A549 (cell line): ENCODE measurements at regions not wholly inside any gene's neighbourhood (a gene's known extent, or its start where the extent isn't known, plus 50 kb on each side); places are given as distances from the start of the nearest gene placed in this dataset.
A peak's percentile ranks its signal among the peaks of the same experiment; 100 is the strongest.

Experiments
- ATAC-seq, 2 experiments: fragments of 200-7000 bp in 1 of 2; fragments of >200 bp in 1 of 2; cut with Nextera tagmentation in 1 of 2; cut with Tn5 transposase in 1 of 2; 3 replicates each; pipeline versions ENCODE4 v1.8.0 to v1.9.1; 2018 to 2020; ENCODE audit warnings: mild to moderate bottlenecking in 1 of 2, moderate library complexity in 1 of 2
- CTCF ChIA-PET: fragments of 300-600 bp; sonication (Branson Sonifier 250); formaldehyde crosslinking; extraction: SDS; loops from one replicate; lab custom pipeline; 2021; ENCODE audit warnings: antibody characterized with exemption, inconsistent platforms; lab: Yijun Ruan, JAX
- POLR2A ChIA-PET: fragments of 350-600 bp; formaldehyde crosslinking; extraction: SDS; loops from one replicate; lab custom pipeline; 2021; ENCODE audit warnings: antibody characterized with exemption, inconsistent platforms; lab: Yijun Ruan, JAX
- DNase-seq, 2 experiments: peaks; one replicate each; pipeline versions ENCODE4 v3.0.0 to v3.0.0-alpha.2; 2011 to 2016; ENCODE audit warnings: low read depth in 1 of 2, low spot score in 1 of 2
- FAIRE-seq: peaks from 2 replicates; lab custom pipeline; 2011; peaks lifted over from hg19 to GRCh38; lab: Jason Lieb, UNC
- H3K27ac ChIP-seq, 2 experiments: fragments of >200 bp; sonication (Bioruptor Twin); formaldehyde crosslinking; 3 replicates each; pipeline ENCODE4 v1.5.1; 2016 to 2017
- H3K4me1 ChIP-seq: fragments of >200 bp; sonication (Bioruptor Twin); formaldehyde crosslinking; 3 replicates; pipeline ENCODE4 v1.6.1; 2016
- H3K4me2 ChIP-seq: fragments of >200 bp; sonication (Bioruptor Twin); formaldehyde crosslinking; 3 replicates; pipeline ENCODE4 v1.6.1; 2016
- H3K4me3 ChIP-seq: fragments of >200 bp; sonication (Bioruptor Twin); formaldehyde crosslinking; 3 replicates; pipeline ENCODE4 v1.5.1; 2016
- H3K9me3 ChIP-seq: fragments of >200 bp; sonication (Bioruptor Twin); formaldehyde crosslinking; 3 replicates; pipeline ENCODE4 v1.6.1; 2016
- BCL3 ChIP-seq: fragments of >200 bp; sonication (Bioruptor Twin); formaldehyde crosslinking; IDR thresholded peaks from 3 replicates; pipeline ENCODE4 v1.6.1; 2016
- BHLHE40 ChIP-seq: IDR thresholded peaks from 2 replicates; pipeline ENCODE4 v1.6.1; 2012; ENCODE audit warnings: low read depth, low read length, inconsistent platforms
- CBX8 ChIP-seq: fragments of 200-600 bp; sonication (generic); IDR thresholded peaks from 2 replicates; pipeline ENCODE4 v1.6.1; 2016
- CHD2 ChIP-seq: fragments of 150-350 bp; IDR thresholded peaks from 2 replicates; pipeline ENCODE4 v1.6.1; 2014; ENCODE audit warnings: low read length; ENCODE audit not compliant: partially characterized antibody
- CHD4 ChIP-seq: fragments of 200-600 bp; sonication (generic); IDR thresholded peaks from 2 replicates; pipeline ENCODE4 v1.6.1; 2016; ENCODE audit warnings: antibody characterized with exemption, mild to moderate bottlenecking, borderline replicate concordance
- EP300 ChIP-seq, 2 experiments: fragments of >200 bp; sonication (Bioruptor Twin); formaldehyde crosslinking; IDR thresholded peaks; 2 replicates in 1 of 2; 3 replicates in 1 of 2; pipeline ENCODE4 v1.6.1; 2016 to 2017
- FOSL2 ChIP-seq, 2 experiments: fragments of 450-650 bp in 1 of 2; fragments of >200 bp in 1 of 2; sonication (Bioruptor Twin) in 1 of 2; formaldehyde crosslinking; IDR thresholded peaks; 2 replicates each; pipeline versions ENCODE4 v1.5.0 to v1.6.1; 2016 to 2020; ENCODE audit warnings: mild to moderate bottlenecking in 1 of 2, moderate library complexity in 1 of 2
- FOXS1 ChIP-seq: fragments of 250-450 bp; sonication (Bioruptor Pico); IDR thresholded peaks from 2 replicates; pipeline ENCODE4 v1.5.0; 2020; ENCODE audit warnings: mild to moderate bottlenecking, moderate library complexity
- HEYL ChIP-seq: fragments of 250-450 bp; sonication (Bioruptor Pico); IDR thresholded peaks from 2 replicates; pipeline ENCODE4 v1.8.0; 2021; ENCODE audit warnings: mild to moderate bottlenecking, moderate library complexity
- KDM1A ChIP-seq: fragments of 200-600 bp; sonication (generic); IDR thresholded peaks from 2 replicates; pipeline ENCODE4 v1.6.1; 2016; ENCODE audit warnings: low read depth, mild to moderate bottlenecking
- KDM5A ChIP-seq: fragments of 200-600 bp; sonication (generic); IDR thresholded peaks from 2 replicates; pipeline ENCODE4 v1.6.1; 2016; ENCODE audit warnings: antibody characterized with exemption, mild to moderate bottlenecking
- MAFK ChIP-seq: fragments of 450-650 bp; IDR thresholded peaks from 2 replicates; pipeline ENCODE4 v1.6.1; 2014; ENCODE audit not compliant: partially characterized antibody
- MAX ChIP-seq: IDR thresholded peaks from 2 replicates; pipeline ENCODE4 v1.6.1; 2012
- MAZ ChIP-seq: fragments of 150-350 bp; IDR thresholded peaks from 2 replicates; pipeline ENCODE4 v1.6.1; 2014; ENCODE audit warnings: antibody characterized with exemption, low read depth, low read length, borderline replicate concordance
- MYC ChIP-seq: IDR thresholded peaks from 2 replicates; pipeline ENCODE4 v1.6.1; 2012; ENCODE audit warnings: mild to moderate bottlenecking, inconsistent platforms, low read length, improper control_type of control experiment, borderline replicate concordance
- NPAS2 ChIP-seq: fragments of 250-450 bp; sonication (Bioruptor Pico); IDR thresholded peaks from 2 replicates; pipeline ENCODE4 v1.8.0; 2022; ENCODE audit warnings: mild to moderate bottlenecking, moderate library complexity, borderline replicate concordance
- NR3C1 ChIP-seq: fragments of >200 bp; sonication (Bioruptor Twin); formaldehyde crosslinking; IDR thresholded peaks from 3 replicates; pipeline ENCODE4 v1.6.1; 2017
- PHF8 ChIP-seq: fragments of 200-600 bp; sonication (generic); IDR thresholded peaks from 2 replicates; pipeline ENCODE4 v1.6.1; 2016; ENCODE audit warnings: low read depth, mild to moderate bottlenecking, antibody characterized with exemption, moderate library complexity, borderline replicate concordance
- POLR2A ChIP-seq: IDR thresholded peaks from 2 replicates; pipeline ENCODE4 v1.6.1; 2012; ENCODE audit warnings: mild to moderate bottlenecking, low read length
- POLR2AphosphoS2 ChIP-seq: conservative IDR thresholded peaks from 2 replicates; pipeline ENCODE4 v1.6.1; 2012; ENCODE audit warnings: low read length, improper control_type of control experiment, inconsistent platforms
- RARB ChIP-seq: fragments of 250-450 bp; sonication (Bioruptor Pico); IDR thresholded peaks from 2 replicates; pipeline ENCODE4 v1.8.0; 2021; ENCODE audit warnings: mild to moderate bottlenecking, moderate library complexity
- RFX5 ChIP-seq: fragments of 450-650 bp; IDR thresholded peaks from 2 replicates; pipeline ENCODE4 v1.7.1; 2014; ENCODE audit warnings: antibody characterized with exemption, mild to moderate bottlenecking, moderate library complexity
- RNF2 ChIP-seq: fragments of 200-600 bp; sonication (generic); IDR thresholded peaks from 2 replicates; pipeline ENCODE4 v1.6.1; 2016; ENCODE audit warnings: low read depth, mild to moderate bottlenecking, antibody characterized with exemption, moderate library complexity, borderline replicate concordance
- SMC3 ChIP-seq: fragments of >200 bp; sonication (Bioruptor Twin); formaldehyde crosslinking; IDR thresholded peaks from 3 replicates; pipeline ENCODE4 v1.6.1; 2018; ENCODE audit warnings: inconsistent platforms
- SREBF2 ChIP-seq: fragments of 450-650 bp; IDR thresholded peaks from 2 replicates; pipeline ENCODE4 v1.6.1; 2014; ENCODE audit warnings: mild to moderate bottlenecking, moderate library complexity
- TFCP2L1 ChIP-seq: fragments of 250-450 bp; sonication (Bioruptor Pico); IDR thresholded peaks from 2 replicates; pipeline ENCODE4 v1.5.0; 2021; ENCODE audit warnings: mild to moderate bottlenecking
- USF2 ChIP-seq: fragments of 450-650 bp; IDR thresholded peaks from 2 replicates; pipeline ENCODE4 v1.6.1; 2014; ENCODE audit warnings: antibody characterized with exemption
- ZC3H11A ChIP-seq: fragments of 450-650 bp; IDR thresholded peaks from 2 replicates; pipeline ENCODE4 v1.6.1; 2014; ENCODE audit warnings: antibody characterized with exemption, mild to moderate bottlenecking
- ZSCAN20 ChIP-seq: fragments of 250-450 bp; sonication (Bioruptor Pico); IDR thresholded peaks from 2 replicates; pipeline ENCODE4 v1.8.0; 2022; ENCODE audit warnings: mild to moderate bottlenecking, moderate library complexity
- WGBS: methylation state at CpG from one replicate; pipeline ENCODE4 v1.1.6; 2017; ENCODE audit errors: missing lambda C conversion rate; 5-methylcytosine and 5-hydroxymethylcytosine counted together

GRCh38 chr10:113364227-113364626, 188.6 kb upstream of the HABP2 start:
- TF ChIP-seq POLR2A (no peak), RNF2 (no peak), KDM5A (no peak), MYC (no peak), EP300 (IDR thresholded peaks at IDR 0.05) (no peak), PHF8 (no peak), MAFK (no peak), SMC3 (no peak)
- ChIA-PET POLR2A (no interaction called here), CTCF (interaction anchor here (0.5 to 1.3 kb wide), 2 partner anchors 21 to 594 kb away, joined by 5 read pairs; no protein-coding TSS in a partner anchor)
- 75% methylated on average over 3 of the region's 3 CpGs for WGBS
- no peak overlapping the region for H3K27ac ChIP-seq
- no peak for ATAC-seq
- no peak overlapping the region for H3K4me2 ChIP-seq
- no peak for FAIRE-seq
- no peak for DNase-seq
- no peak overlapping the region for H3K4me3 ChIP-seq
- H3K9me3 ChIP-seq = no peaks in the 10 kb centered on the region
- H3K4me1 ChIP-seq = no peaks in the 10 kb centered on the region

- POLR2A ChIA-PET = no interaction called here
- CTCF ChIA-PET = interaction anchor here (2.6 kb wide), 1 partner anchor 16 kb away, joined by 9 read pairs; no protein-coding TSS in a partner anchor
- no peak for FAIRE-seq
Measured at GRCh38 chr10:113368666-113369364, 184.0 kb upstream of the HABP2 start.

GRCh38 chr10:113369365-113369694, 183.5 kb upstream of the HABP2 start:
- FAIRE-seq = no peak
- WGBS = 66% methylated on average over 5 of the region's 5 CpGs
- CTCF ChIA-PET = no interaction called here
- Histone ChIP-seq H3K9me3 (no peaks in the 10 kb centered on the region), H3K4me2 (no peak overlapping the region), H3K4me3 (no peak overlapping the region), H3K27ac (no peak overlapping the region), H3K4me1 (no peaks in the 10 kb centered on the region)
- DNase-seq = no peak
- TF ChIP-seq SREBF2 (no peak), MAFK (peak; percentile 97)
- ATAC-seq = no peak
- POLR2A ChIA-PET = no interaction called here

More at GRCh38 chr10:113368666-113369364, 184.0 kb upstream of the HABP2 start:
- DNase-seq (no peak), ATAC-seq (no peak)
- Histone ChIP-seq H3K4me2 (no peak overlapping the region), H3K4me3 (no peak overlapping the region), H3K9me3 (no peaks in the 10 kb centered on the region), H3K27ac (no peak overlapping the region), H3K4me1 (no peaks in the 10 kb centered on the region)
- WGBS = 37% methylated on average over 6 of the region's 6 CpGs
- TF ChIP-seq HEYL (CRISPR knock-in tag) (no peak), ZSCAN20 (CRISPR knock-in tag) (no peak), CBX8 (no peak), KDM5A (no peak), BHLHE40 (no peak), CHD2 (no peak), USF2 (no peak), FOXS1 (CRISPR knock-in tag) (no peak), RNF2 (no peak), MAZ (no peak), RFX5 (no peak), MAFK (no peak), RARB (CRISPR knock-in tag) (no peak), NPAS2 (no peak), SREBF2 (no peak), CHD4 (no peak)

- Histone ChIP-seq H3K4me3 (no peak overlapping the region), H3K4me2 (no peak overlapping the region), H3K4me1 (no peaks in the 10 kb centered on the region), H3K9me3 (no peaks in the 10 kb centered on the region), H3K27ac (no peak overlapping the region)
- ATAC-seq (no peak), DNase-seq (no peak), FAIRE-seq (no peak)
- 10% methylated on average over 1 of the region's 1 CpG for WGBS
- ChIA-PET POLR2A (no interaction called here), CTCF (interaction anchor here (0.6 to 4.1 kb wide), 3 partner anchors 9 to 1172 kb away, joined by 3 to 19 read pairs (median 3); no protein-coding TSS in a partner anchor)
- TF ChIP-seq BCL3 (no peak), POLR2AphosphoS2 (no peak), TFCP2L1 (CRISPR knock-in tag) (no peak), NPAS2 (no peak), ZC3H11A (no peak), BHLHE40 (no peak), NR3C1 (no peak), MAX (no peak), KDM1A (no peak), POLR2A (no peak), FOSL2 (IDR thresholded peaks at IDR 0.05) (no peak), FOSL2 (CRISPR knock-in tag; IDR thresholded peaks at IDR 0.05) (no peak), MAZ (no peak), CHD2 (no peak)
Measured at GRCh38 chr10:113376428-113376827, 176.4 kb upstream of the HABP2 start.
